HG03354 (cell line): ENCODE measurements at regions not wholly inside any gene's neighbourhood (a gene's known extent, or its start where the extent isn't known, plus 50 kb on each side); places are given as distances from the start of the nearest gene placed in this dataset.

Experiments used
- ATAC-seq: cut with Tn5 transposase; IDR thresholded peaks from one replicate; pipeline ENCODE4 v1.9.1; 2021; ENCODE audit warnings: mild to moderate bottlenecking; ENCODE audit not compliant: unreplicated experiment, poor library complexity, severe bottlenecking

DNA sequence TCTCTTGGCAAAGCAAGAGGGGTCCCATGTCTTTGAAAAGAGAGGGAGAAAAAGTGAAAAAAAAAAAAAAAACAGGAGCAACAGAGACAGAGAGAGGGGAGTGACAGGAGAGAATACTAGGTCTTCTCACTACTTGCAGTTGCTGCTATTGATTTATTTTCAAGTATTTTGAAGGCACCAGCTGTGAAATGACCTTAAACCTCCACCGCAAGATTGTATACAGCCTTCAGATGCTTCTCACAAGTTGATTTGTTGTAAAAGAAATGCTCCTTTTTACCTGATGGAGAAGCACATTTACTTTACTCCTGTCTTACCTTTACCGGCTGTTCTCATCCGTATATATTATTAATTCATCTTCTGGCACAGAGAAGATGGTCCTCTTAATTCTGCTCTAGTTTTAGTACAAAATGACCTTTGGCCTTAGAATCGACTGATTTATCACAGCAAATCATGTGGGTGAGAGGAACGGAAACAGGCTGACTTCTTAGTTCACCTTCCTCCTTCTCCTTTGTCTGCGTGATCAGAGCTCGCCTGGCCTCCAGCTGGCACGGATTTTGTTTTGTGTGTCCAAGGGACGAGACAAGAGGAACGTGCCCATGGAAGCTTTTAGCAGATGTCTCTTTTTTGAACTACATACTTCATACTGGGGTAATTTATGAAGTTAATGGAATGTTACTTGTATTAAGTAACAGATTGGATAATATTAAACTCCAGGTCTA lies 82.4 kb upstream of the PACRGL start:
- ATAC-seq = no peak

DNA sequence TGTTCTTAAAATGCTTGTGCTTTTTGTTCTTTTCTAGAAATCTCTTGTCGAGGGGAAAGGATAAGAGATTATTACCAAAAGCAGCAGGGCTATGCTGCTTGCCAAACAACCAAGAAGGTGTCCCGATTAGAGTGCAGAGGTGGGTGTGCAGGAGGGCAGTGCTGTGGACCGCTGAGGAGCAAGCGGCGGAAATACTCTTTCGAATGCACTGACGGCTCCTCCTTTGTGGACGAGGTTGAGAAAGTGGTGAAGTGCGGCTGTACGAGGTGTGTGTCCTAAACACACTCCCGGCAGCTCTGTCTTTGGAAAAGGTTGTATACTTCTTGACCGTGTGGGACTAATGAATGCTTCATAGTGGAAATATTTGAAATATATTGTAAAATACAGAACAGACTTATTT lies 81.5 kb upstream of the PACRGL start:
- ATAC-seq = no peak

- no peak for ATAC-seq
These were observed 78.8 kb upstream of the PACRGL start for GRCh38 chr4:20621476-20621875.

- ATAC-seq = no peak
These were observed 77.6 kb upstream of the PACRGL start for GRCh38 chr4:20622701-20623100.

DNA sequence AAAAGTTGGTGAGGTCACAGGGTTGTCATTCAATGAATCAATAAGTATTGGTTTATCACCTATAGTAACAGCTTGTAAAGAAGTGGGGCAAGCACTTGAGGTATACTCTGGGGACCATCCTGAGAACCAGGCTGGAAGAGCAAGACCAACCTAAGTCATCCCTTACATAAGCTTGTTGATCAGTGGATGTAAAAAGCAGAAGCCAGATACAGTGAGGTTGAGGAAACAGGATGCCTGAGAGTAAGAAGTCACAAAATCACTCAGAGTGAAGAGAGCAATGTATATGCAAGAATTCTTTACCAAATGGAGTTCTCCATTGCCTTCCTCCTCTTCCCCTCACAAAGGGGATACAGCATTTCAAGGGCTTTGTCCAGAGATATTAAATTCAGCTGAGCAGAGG lies 76.3 kb upstream of the PACRGL start:
- ATAC-seq = no peak

DNA sequence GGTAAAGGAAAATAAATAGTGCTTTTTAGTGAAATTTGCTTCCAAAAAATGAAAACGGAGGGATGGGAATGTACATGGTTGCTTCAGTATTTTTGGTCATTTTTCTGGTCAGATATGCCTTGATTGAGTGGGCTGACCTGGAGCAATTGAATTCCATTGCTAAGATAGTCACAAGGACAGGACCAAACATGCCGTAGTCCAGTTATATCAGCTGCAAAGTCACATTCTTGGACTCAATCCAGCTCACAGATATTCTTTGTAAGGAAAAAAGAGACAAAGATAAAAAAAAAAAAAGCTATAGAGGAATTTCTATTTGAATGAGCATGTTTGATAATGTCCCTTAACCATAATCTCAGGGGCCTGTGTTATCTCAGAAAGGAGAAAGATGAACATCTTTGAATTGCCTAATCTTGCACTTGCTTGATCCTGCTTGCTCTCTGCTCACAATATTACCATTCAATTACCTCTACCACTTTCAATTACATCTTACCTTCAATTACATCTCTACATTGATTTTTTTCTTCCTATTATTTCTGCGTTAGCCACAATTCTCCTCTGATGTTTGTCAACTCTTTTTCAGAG lies 75.4 kb upstream of the PACRGL start:
- no peak for ATAC-seq

GRCh38 chr4:20625426-20625825 lies 74.8 kb upstream of the PACRGL start:
- ATAC-seq = no peak

GRCh38 chr4:20626326-20627005 lies 73.8 kb upstream of the PACRGL start:
- no peak for ATAC-seq

- no peak for ATAC-seq
These were observed 72.4 kb upstream of the PACRGL start for GRCh38 chr4:20627866-20628265.

DNA sequence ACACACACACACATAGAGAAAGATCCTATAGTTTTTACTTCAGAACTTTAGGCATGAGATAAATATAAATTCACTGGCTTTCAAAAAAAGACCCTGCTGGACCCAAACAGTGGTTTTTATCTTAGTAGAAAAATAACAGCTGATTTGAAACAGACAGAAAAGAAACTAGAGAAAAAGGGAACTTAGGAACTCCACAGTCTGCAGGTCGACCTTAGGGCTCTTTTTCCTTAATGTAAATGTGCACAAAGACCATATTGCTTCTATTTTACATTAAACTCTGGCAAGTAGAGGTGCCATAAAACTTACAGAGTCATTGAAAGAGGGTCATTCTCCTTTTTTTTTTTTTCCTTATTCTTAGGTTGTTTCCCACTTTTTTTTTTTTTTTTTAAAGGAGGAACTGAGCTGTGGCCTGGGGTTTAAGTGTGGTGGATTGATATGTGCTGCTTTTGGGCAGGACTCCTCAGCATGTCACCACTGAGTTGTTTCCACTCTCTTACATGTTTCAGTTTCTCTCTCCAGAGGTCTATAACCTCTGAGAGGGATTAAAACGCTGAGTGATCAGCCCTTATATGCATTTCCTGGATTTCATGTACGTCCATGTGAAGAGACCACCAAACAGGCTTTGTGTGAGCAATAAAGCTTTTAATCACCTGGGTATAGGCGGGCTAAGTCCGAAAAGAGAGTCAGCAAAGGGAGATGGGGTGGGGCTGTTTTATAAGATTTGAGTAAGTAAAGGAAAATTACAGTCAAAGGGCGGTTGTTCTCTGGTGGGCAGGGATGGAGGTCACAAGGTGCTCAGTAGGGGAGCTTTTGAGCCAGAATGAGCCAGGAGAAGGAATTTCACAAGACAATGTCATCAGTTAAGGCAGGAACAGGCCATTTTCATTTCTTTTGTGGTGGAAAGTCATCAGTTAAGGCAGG lies 70.8 kb upstream of the PACRGL start:
- ATAC-seq = no peak

DNA sequence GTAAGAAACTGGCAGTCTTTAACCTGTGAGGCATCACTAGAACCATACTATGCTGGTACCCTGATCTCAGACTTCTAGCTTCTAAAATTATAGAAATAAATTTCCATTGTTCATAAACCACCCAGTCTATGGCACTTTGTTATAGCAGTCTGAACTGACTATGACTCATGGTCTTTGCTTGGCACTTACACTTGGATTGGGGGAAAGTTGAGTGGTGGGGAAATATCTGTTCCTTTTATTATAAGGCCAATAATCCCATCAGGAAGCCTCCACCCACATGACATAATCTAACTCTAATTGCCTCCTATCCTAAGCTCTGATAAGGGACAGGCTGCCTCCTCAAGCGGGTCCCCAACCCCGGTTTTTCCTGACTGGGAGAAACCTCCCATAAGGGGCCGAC lies 61.4 kb upstream of the PACRGL start:
- no peak for ATAC-seq

GRCh38 chr4:20639346-20639745 lies 60.9 kb upstream of the PACRGL start:
- ATAC-seq = no peak

DNA sequence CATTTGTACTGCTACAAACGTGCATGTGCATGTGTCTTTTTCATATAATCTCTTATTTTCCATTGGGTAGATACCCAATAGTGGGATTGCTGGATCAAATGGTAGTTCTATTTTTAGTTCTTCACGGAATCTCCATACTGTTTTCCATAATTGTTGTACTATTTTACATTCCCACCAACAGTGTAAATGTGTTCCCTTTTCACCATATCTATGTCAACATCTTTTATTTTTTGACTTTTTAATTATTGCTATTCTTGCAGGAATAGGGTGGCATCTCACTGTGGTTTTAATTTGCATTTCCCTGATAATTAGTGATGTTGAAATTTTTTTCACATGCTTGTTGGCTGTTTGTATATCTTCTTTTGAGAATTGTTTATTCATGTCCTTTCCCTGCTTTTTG lies 59.3 kb upstream of the PACRGL start:
- ATAC-seq = no peak

DNA sequence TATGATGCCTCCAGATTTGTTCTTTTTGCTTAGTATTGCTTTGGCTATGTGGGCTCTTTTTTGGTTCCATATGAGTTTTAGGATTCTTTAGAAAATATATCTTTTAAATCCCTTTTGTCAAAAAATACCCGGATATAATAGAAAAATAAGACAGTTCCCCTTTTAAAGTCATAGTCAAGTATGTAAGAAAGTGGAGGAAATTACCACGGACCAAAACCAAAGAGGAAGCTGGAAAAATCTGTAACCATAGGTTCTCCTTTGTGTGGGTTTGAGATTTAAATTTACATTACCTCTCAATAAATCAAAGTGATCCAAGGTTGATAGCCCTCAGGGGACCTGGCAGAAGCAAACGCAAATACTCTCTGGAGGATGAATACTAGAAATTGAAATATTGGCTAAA lies 58.3 kb upstream of the PACRGL start:
- no peak for ATAC-seq

- no peak for ATAC-seq
These were observed 56.6 kb upstream of the PACRGL start for GRCh38 chr4:20643631-20644030.

DNA sequence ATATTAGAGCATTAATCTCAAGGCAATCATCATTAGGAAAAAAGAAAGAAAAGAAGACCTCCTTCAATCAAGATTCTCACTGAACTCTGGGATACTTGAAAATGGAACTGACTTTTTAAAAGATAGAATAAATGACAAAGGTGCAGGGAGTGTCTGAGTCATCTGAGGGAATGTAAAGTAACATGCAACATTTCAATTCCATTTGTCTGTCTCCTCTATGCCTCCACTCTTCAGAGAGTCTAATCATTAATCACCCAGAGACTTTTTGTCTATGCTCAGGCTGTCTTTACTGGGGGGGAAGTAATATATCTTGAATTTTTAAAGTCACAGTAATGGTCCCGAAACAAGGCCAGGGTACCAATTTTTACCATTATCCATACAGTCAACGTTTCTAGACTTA lies 55.0 kb upstream of the PACRGL start:
- ATAC-seq = no peak

DNA sequence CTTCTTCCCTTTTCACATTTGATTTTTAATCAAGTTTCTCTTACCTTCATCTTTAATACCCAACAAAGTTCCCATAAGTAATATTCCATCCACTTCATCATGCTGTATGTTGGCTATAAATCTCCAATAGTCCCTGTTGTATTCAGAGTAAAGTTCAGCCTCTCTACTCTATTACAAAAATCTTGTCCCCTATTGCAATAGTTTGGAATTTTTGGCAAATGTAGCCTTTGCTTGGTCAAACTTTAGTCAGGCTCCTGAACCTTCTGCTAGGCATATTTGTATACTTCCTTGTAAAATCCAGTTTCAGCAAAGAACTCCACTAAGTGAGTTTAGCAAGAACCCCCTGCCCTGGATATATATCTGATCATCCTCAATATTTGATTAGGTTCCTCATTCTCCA lies 54.0 kb upstream of the PACRGL start:
- no peak for ATAC-seq
